ENCODE measurements at regions not wholly inside any gene's neighbourhood (a gene's known extent, or its start where the extent isn't known, plus 50 kb on each side); places are given as distances from the start of the nearest gene placed in this dataset.
"Not testable (repeated sequence)": the region's sequence is repeated elsewhere in the genome, so short reads cannot be mapped to it uniquely, and the experiment has no call there.

GRCh38 chr1:78726686-78727085 is 77.1 kb downstream of the IFI44 start:
- H3K4me3 ChIP-seq (ENCODE audit: low read depth, low read length), result no peak overlapping the region
- TF ChIP-seq CTCF (IDR thresholded peaks at IDR 0.05; ENCODE audit: low read depth, low read length), result no peak

- TF ChIP-seq CTCF (IDR thresholded peaks at IDR 0.05; ENCODE audit: low read depth, low read length), result no peak
- H3K4me3 ChIP-seq (ENCODE audit: low read depth, low read length), result no peak overlapping the region
Observed at GRCh38 chr1:78728359-78728758, 78.7 kb downstream of the IFI44 start.

GRCh38 chr1:78730054-78730453 is 80.4 kb downstream of the IFI44 start:
- no peak for TF ChIP-seq CTCF (IDR thresholded peaks at IDR 0.05; ENCODE audit: low read depth, low read length)
- no peak overlapping the region for H3K4me3 ChIP-seq (ENCODE audit: low read depth, low read length)

- H3K4me3 ChIP-seq (ENCODE audit: low read depth, low read length), result no peak overlapping the region
- TF ChIP-seq CTCF (IDR thresholded peaks at IDR 0.05; ENCODE audit: low read depth, low read length), result no peak
Observed at GRCh38 chr1:78731674-78732073, 82.0 kb downstream of the IFI44 start.

- no peak for TF ChIP-seq CTCF (IDR thresholded peaks at IDR 0.05; ENCODE audit: low read depth, low read length)
- H3K4me3 ChIP-seq (ENCODE audit: low read depth, low read length), result no peak overlapping the region
Observed at GRCh38 chr1:78737241-78737640, 87.6 kb downstream of the IFI44 start.

- no peak overlapping the region for H3K4me3 ChIP-seq (ENCODE audit: low read depth, low read length)
- peak; percentile 5; the same call in 1 of the 2 replicates for TF ChIP-seq CTCF (IDR thresholded peaks at IDR 0.05; ENCODE audit: low read depth, low read length)
Observed at GRCh38 chr1:78743626-78744025, 94.0 kb downstream of the IFI44 start.

- no peak overlapping the region for H3K4me3 ChIP-seq (ENCODE audit: low read depth, low read length)
- no peak for TF ChIP-seq CTCF (IDR thresholded peaks at IDR 0.05; ENCODE audit: low read depth, low read length)
Observed at GRCh38 chr1:78745111-78745510, 95.5 kb downstream of the IFI44 start.

- H3K4me3 ChIP-seq (ENCODE audit: low read depth, low read length), result not testable (repeated sequence)
Observed at GRCh38 chr1:78753679-78754078, 104.0 kb downstream of the IFI44 start.
